SK-N-SH (cell line): ENCODE measurements at regions not wholly inside any gene's neighbourhood (a gene's known extent, or its start where the extent isn't known, plus 50 kb on each side); places are given as distances from the start of the nearest gene placed in this dataset.

Source experiments
- CTCF ChIA-PET: fragments of 300-600, 350-600 bp; formaldehyde crosslinking; extraction: SDS; loops from one replicate; lab custom pipeline; 2021; lab: Yijun Ruan, JAX
- POLR2A ChIA-PET: fragments of 350-600 bp; sonication (Branson Sonifier 250); formaldehyde crosslinking; extraction: SDS; loops from one replicate; lab custom pipeline; 2020; ENCODE audit warnings: antibody characterized with exemption, inconsistent platforms; lab: Yijun Ruan, JAX
- DNase-seq: peaks from one replicate; pipeline ENCODE4 v3.0.0; 2012
- H2AFZ ChIP-seq: fragments of 200-600 bp; sonication (generic); 2 replicates; pipeline ENCODE4 v1.8.1; 2016; ENCODE audit warnings: antibody characterized with exemption, mild to moderate bottlenecking, low read depth
- H3F3A ChIP-seq: fragments of 200-600 bp; sonication (generic); replicated peaks from 2 replicates; pipeline ENCODE3; 2016; ENCODE audit warnings: antibody characterized with exemption, mild to moderate bottlenecking; ENCODE audit not compliant: insufficient read depth
- H3K27ac ChIP-seq, 2 experiments: fragments of 200-500 bp in 1 of 2; fragments of 200-600 bp in 1 of 2; sonication (Bioruptor generic) in 1 of 2; sonication (generic), shearing (Covaris generic) in 1 of 2; 2 replicates each; pipeline versions ENCODE4 v1.5.1 to v1.6.1; 2014 to 2016; ENCODE audit warnings: low read depth in 2 of 2, inconsistent platforms in 1 of 2, low read length in 1 of 2, mild to moderate bottlenecking in 1 of 2, mixed read lengths in 1 of 2
- H3K27me3 ChIP-seq: fragments of 200-600 bp; sonication (generic), shearing (Covaris generic); 2 replicates; pipeline ENCODE4 v1.6.1; 2016; ENCODE audit warnings: mixed run types; ENCODE audit not compliant: insufficient read depth
- H3K36me3 ChIP-seq, 2 experiments: fragments of 200-500 bp in 1 of 2; fragments of 200-600 bp in 1 of 2; sonication (Bioruptor generic) in 1 of 2; sonication (generic) in 1 of 2; replicated peaks in 1 of 2; 2 replicates each; pipeline versions ENCODE3 to v1.5.1; 2014 to 2016; ENCODE audit warnings: low read length in 1 of 2, mild to moderate bottlenecking in 1 of 2; ENCODE audit not compliant: insufficient read depth in 2 of 2, control insufficient read depth in 1 of 2
- H3K4me1 ChIP-seq, 2 experiments: fragments of 200-500 bp in 1 of 2; fragments of 200-600 bp in 1 of 2; sonication (Bioruptor generic) in 1 of 2; sonication (generic), shearing (Covaris generic) in 1 of 2; 2 replicates each; pipeline versions ENCODE4 v1.5.1 to v1.6.1; 2014 to 2016; ENCODE audit warnings: low read depth in 1 of 2, low read length in 1 of 2, mixed run types in 1 of 2; ENCODE audit not compliant: insufficient read depth in 2 of 2, control insufficient read depth in 1 of 2
- H3K4me2 ChIP-seq: fragments of 200-600 bp; sonication (generic), shearing (Covaris generic); 2 replicates; pipeline ENCODE4 v1.6.1; 2017; ENCODE audit warnings: mixed run types
- H3K4me3 ChIP-seq, 2 experiments: fragments of 200-500 bp in 1 of 2; fragments of 200-600 bp in 1 of 2; sonication (Bioruptor generic) in 1 of 2; sonication (generic), shearing (Covaris generic) in 1 of 2; 2 replicates each; pipeline versions ENCODE4 v1.5.1 to v1.8.1; 2014 to 2016; ENCODE audit warnings: low read depth in 2 of 2, inconsistent platforms in 1 of 2, low read length in 1 of 2, mild to moderate bottlenecking in 1 of 2, mixed read lengths in 1 of 2, moderate library complexity in 1 of 2
- H3K79me2 ChIP-seq: fragments of 200-600 bp; sonication (generic); 2 replicates; pipeline ENCODE4 v1.8.1; 2017; ENCODE audit warnings: mild to moderate bottlenecking; ENCODE audit not compliant: insufficient read depth
- H3K9ac ChIP-seq: fragments of 200-600 bp; sonication (generic); 2 replicates; pipeline ENCODE4 v1.6.1; 2017; ENCODE audit warnings: mixed run types
- H3K9me2 ChIP-seq: fragments of 200-600 bp; sonication (generic); 2 replicates; pipeline ENCODE4 v1.6.1; 2017; ENCODE audit warnings: mixed run types
- H3K9me3 ChIP-seq: fragments of 200-600 bp; sonication (generic); 2 replicates; pipeline ENCODE4 v1.6.1; 2017; ENCODE audit warnings: mixed run types, mild to moderate bottlenecking, moderate library complexity
- H4K20me1 ChIP-seq: fragments of 200-600 bp; sonication (generic); 2 replicates; pipeline ENCODE4 v1.6.1; 2017; ENCODE audit warnings: mild to moderate bottlenecking, mixed run types; ENCODE audit not compliant: insufficient read depth
- CTCF ChIP-seq: fragments of 200-600 bp; sonication (generic); IDR thresholded peaks from 2 replicates; pipeline ENCODE4 v1.6.1; 2017; ENCODE audit warnings: antibody characterized with exemption, mild to moderate bottlenecking, moderate library complexity
- ELF1 ChIP-seq: IDR thresholded peaks from 2 replicates; pipeline ENCODE4 v1.4.0; 2012
- GATA2 ChIP-seq: sonication (generic); formaldehyde crosslinking; IDR thresholded peaks from 2 replicates; pipeline ENCODE4 v1.5.0; 2020; ENCODE audit warnings: mild to moderate bottlenecking, missing genetic modification reagents
- MAX ChIP-seq: IDR thresholded peaks from 2 replicates; pipeline ENCODE4 v1.4.0; 2012; ENCODE audit warnings: low read depth
- MEF2A ChIP-seq: IDR thresholded peaks from 2 replicates; pipeline ENCODE4 v1.4.0; 2012; ENCODE audit warnings: low read depth, borderline replicate concordance
- RAD21 ChIP-seq: IDR thresholded peaks from 2 replicates; pipeline ENCODE4 v1.6.1; 2012; ENCODE audit warnings: mild to moderate bottlenecking, low read length
- REST ChIP-seq: IDR thresholded peaks from 2 replicates; pipeline ENCODE4 v1.6.1; 2012; ENCODE audit warnings: mild to moderate bottlenecking, low read depth, low read length, moderate library complexity
- SIN3A ChIP-seq: IDR thresholded peaks from 2 replicates; pipeline ENCODE4 v1.6.1; 2012; ENCODE audit warnings: low read depth, mild to moderate bottlenecking, low read length, moderate library complexity, borderline replicate concordance
- SMC3 ChIP-seq: IDR thresholded peaks from 2 replicates; pipeline ENCODE4 v1.6.1; 2012; ENCODE audit warnings: low read depth, low read length, improper control_type of control experiment
- USF2 ChIP-seq: fragments of 150-350 bp; IDR thresholded peaks from 2 replicates; pipeline ENCODE4 v1.6.1; 2017; ENCODE audit warnings: antibody characterized with exemption, low read length, low read depth, borderline replicate concordance
- YY1 ChIP-seq: IDR thresholded peaks from 2 replicates; pipeline ENCODE4 v1.4.0; 2012; ENCODE audit warnings: low read depth, mild to moderate bottlenecking
- WGBS: methylation state at CpG from one replicate; pipeline ENCODE4 v1.1.6; 2017; ENCODE audit warnings: low lambda C conversion rate; 5-methylcytosine and 5-hydroxymethylcytosine counted together

GRCh38 chr17:34163646-34164045, 91.4 kb upstream of the CCL2 start:
- no peaks in the 10 kb centered on the region; the same call in 1 of the 2 replicates for H3K27me3 ChIP-seq
- no peak overlapping the region for H3K27ac ChIP-seq
- no peaks in the 10 kb centered on the region for H3K79me2 ChIP-seq
- H4K20me1 ChIP-seq: no peaks in the 10 kb centered on the region
- POLR2A ChIA-PET: interaction anchor here (0.5 to 1.5 kb wide), 2 partner anchors 9 to 251 kb away, joined by 3 read pairs; no protein-coding TSS in a partner anchor
- H3F3A ChIP-seq: no peaks in the 10 kb centered on the region
- H2AFZ ChIP-seq: no peak overlapping the region
- DNase-seq: peak; percentile 60
- H3K4me3 ChIP-seq: no peak overlapping the region
- CTCF ChIA-PET: interaction anchor here (0.6 to 10.0 kb wide), 19 partner anchors 8 to 1357 kb away, joined by 3 to 105 read pairs (median 4); partner anchors contain the start of gene CCL1
- H3K9ac ChIP-seq: no peak overlapping the region
- no peaks in the 10 kb centered on the region for H3K9me3 ChIP-seq
- no peak for TF ChIP-seq ELF1
- TF ChIP-seq SIN3A: no peak
- no peak for TF ChIP-seq GATA2 (CRISPR knock-in tag)
- no peak for TF ChIP-seq MAX
- TF ChIP-seq YY1: no peak
- peak; percentile 80 for TF ChIP-seq RAD21
- peak; percentile 65; the same call in 1 of the 2 replicates for TF ChIP-seq SMC3
- TF ChIP-seq USF2: no peak
- peak; percentile 41 for TF ChIP-seq CTCF
- H3K36me3 ChIP-seq: no peaks in the 10 kb centered on the region
- WGBS: 5% methylated on average over 6 of the region's 6 CpGs
- H3K4me2 ChIP-seq: no peak overlapping the region
- no peaks in the 10 kb centered on the region; a peak in 1 of 4 replicates for H3K4me1 ChIP-seq
- no peaks in the 10 kb centered on the region for H3K9me2 ChIP-seq

GRCh38 chr17:34164837-34165236, 90.2 kb upstream of the CCL2 start:
- no peak for DNase-seq
- Histone ChIP-seq H3K9me2 (no peaks in the 10 kb centered on the region), H4K20me1 (no peaks in the 10 kb centered on the region), H3K4me3 (no peak overlapping the region), H3K36me3 (no peaks in the 10 kb centered on the region), H3K9me3 (no peaks in the 10 kb centered on the region), H3K4me2 (no peak overlapping the region), H3K27ac (no peak overlapping the region), H3K27me3 (no peaks in the 10 kb centered on the region; the same call in 1 of the 2 replicates), H3F3A (no peaks in the 10 kb centered on the region), H3K4me1 (no peaks in the 10 kb centered on the region; a peak in 1 of 4 replicates), H3K9ac (no peak overlapping the region), H3K79me2 (no peaks in the 10 kb centered on the region), H2AFZ (no peak overlapping the region)
- 14% methylated on average over 4 of the region's 4 CpGs for WGBS
- CTCF ChIA-PET: interaction anchor here (0.6 to 10.0 kb wide), 4 partner anchors 104 to 414 kb away, joined by 3 to 105 read pairs (median 30); partner anchors contain the start of gene CCL1
- POLR2A ChIA-PET: interaction anchor here (1.5 kb wide), 1 partner anchor 10 kb away, joined by 3 read pairs; no protein-coding TSS in a partner anchor
- TF ChIP-seq MEF2A (no peak), REST (no peak)
